ENCODE measurements at regions not wholly inside any gene's neighbourhood (a gene's known extent, or its start where the extent isn't known, plus 50 kb on each side); places are given as distances from the start of the nearest gene placed in this dataset.

GRCh38 chr10:120988751-120989150, 137.6 kb downstream of the WDR11 start:
- no peak overlapping the region for H3K27ac ChIP-seq
- no peaks in the 10 kb centered on the region for H3K27me3 ChIP-seq
- no peaks in the 10 kb centered on the region for H3K36me3 ChIP-seq
- no peaks in the 10 kb centered on the region for H3K9me3 ChIP-seq
- H3K4me3 ChIP-seq (ENCODE audit: low read depth in 1 of 2, low read length in 1 of 2), result no peak overlapping the region
- TF ChIP-seq CTCF (IDR thresholded peaks at IDR 0.05), result no peak
- H3K4me1 ChIP-seq (ENCODE audit: control insufficient read depth in 1 of 2, insufficient read depth in 1 of 2, low read depth in 1 of 2, low read length in 1 of 2), result peaks cover 6 to 22% of the 10 kb centered on the region in 2 experiments

- no peak overlapping the region for H3K27ac ChIP-seq
- no peak overlapping the region for H3K4me3 ChIP-seq (ENCODE audit: low read depth in 1 of 2, low read length in 1 of 2)
- TF ChIP-seq CTCF (IDR thresholded peaks at IDR 0.05), result no peak
- no peaks in the 10 kb centered on the region for H3K27me3 ChIP-seq
- no peaks in the 10 kb centered on the region for H3K9me3 ChIP-seq
- H3K36me3 ChIP-seq, result no peaks in the 10 kb centered on the region
- H3K4me1 ChIP-seq (ENCODE audit: control insufficient read depth in 1 of 2, insufficient read depth in 1 of 2, low read depth in 1 of 2, low read length in 1 of 2), result peaks cover 6 to 22% of the 10 kb centered on the region in 2 experiments
These were observed 138.1 kb downstream of the WDR11 start for GRCh38 chr10:120989279-120989678.

- Histone ChIP-seq H3K36me3 (no peaks in the 10 kb centered on the region), H3K27me3 (no peaks in the 10 kb centered on the region), H3K4me1 (ENCODE audit: control insufficient read depth in 1 of 2, insufficient read depth in 1 of 2, low read depth in 1 of 2, low read length in 1 of 2) (peaks cover 6 to 22% of the 10 kb centered on the region in 2 experiments), H3K4me3 (ENCODE audit: low read depth in 1 of 2, low read length in 1 of 2) (no peak overlapping the region), H3K27ac (no peak overlapping the region), H3K9me3 (no peaks in the 10 kb centered on the region)
- no peak for TF ChIP-seq CTCF (IDR thresholded peaks at IDR 0.05)
These were observed 138.9 kb downstream of the WDR11 start for GRCh38 chr10:120989996-120990598.

GRCh38 chr10:120990831-120991230, 139.7 kb downstream of the WDR11 start:
- no peak for TF ChIP-seq CTCF (IDR thresholded peaks at IDR 0.05)

GRCh38 chr10:120993089-120993488, 141.9 kb downstream of the WDR11 start:
- H3K27me3 ChIP-seq, result peaks cover 6% of the 10 kb centered on the region
- no peak for TF ChIP-seq CTCF (IDR thresholded peaks at IDR 0.05)
- H3K4me3 ChIP-seq (ENCODE audit: low read depth in 1 of 2, low read length in 1 of 2), result no peak overlapping the region
- H3K36me3 ChIP-seq, result no peaks in the 10 kb centered on the region
- no peak overlapping the region for H3K27ac ChIP-seq
- no peaks in the 10 kb centered on the region for H3K9me3 ChIP-seq
- H3K4me1 ChIP-seq (ENCODE audit: control insufficient read depth in 1 of 2, insufficient read depth in 1 of 2, low read depth in 1 of 2, low read length in 1 of 2), result peaks cover 0 to 4% of the 10 kb centered on the region in 2 experiments

More at GRCh38 chr10:120990831-120991230, 139.7 kb downstream of the WDR11 start:
- Histone ChIP-seq H3K36me3 (no peaks in the 10 kb centered on the region), H3K4me3 (ENCODE audit: low read depth in 1 of 2, low read length in 1 of 2) (no peak overlapping the region), H3K9me3 (no peaks in the 10 kb centered on the region), H3K27ac (no peak overlapping the region), H3K27me3 (no peaks in the 10 kb centered on the region), H3K4me1 (ENCODE audit: control insufficient read depth in 1 of 2, insufficient read depth in 1 of 2, low read depth in 1 of 2, low read length in 1 of 2) (peaks cover 6 to 22% of the 10 kb centered on the region in 2 experiments)

Data from neutrophil (primary cell).